SK-N-MC (cell line): ENCODE measurements at regions not wholly inside any gene's neighbourhood (a gene's known extent, or its start where the extent isn't known, plus 50 kb on each side); places are given as distances from the start of the nearest gene placed in this dataset.

Source experiments
- DNase-seq: peaks from one replicate; pipeline ENCODE4 v3.0.0-alpha.2; 2011; ENCODE audit warnings: low read depth, low spot score
- H3K27ac ChIP-seq: fragments of 200-600 bp; sonication (generic); 2 replicates; pipeline ENCODE4 v1.5.1; 2016; ENCODE audit warnings: mixed run types
- H3K36me3 ChIP-seq: fragments of 200-600 bp; sonication (generic); 2 replicates; pipeline ENCODE4 v1.6.1; 2017; ENCODE audit warnings: antibody characterized with exemption, low read length, mixed read lengths; ENCODE audit not compliant: insufficient read depth
- H3K4me3 ChIP-seq: fragments of 200-600 bp; sonication (generic); 2 replicates; pipeline ENCODE4 v1.5.1; 2016
- H3K9ac ChIP-seq: fragments of 200-600 bp; sonication (generic); 2 replicates; pipeline ENCODE4 v1.8.0; 2017; ENCODE audit warnings: mixed run types, mixed read lengths; ENCODE audit not compliant: insufficient read length
- H3K9me3 ChIP-seq: fragments of 200-600 bp; sonication (generic); 2 replicates; pipeline ENCODE4 v1.6.1; 2017; ENCODE audit warnings: low read depth, mild to moderate bottlenecking, antibody characterized with exemption, low read length, moderate library complexity, mixed read lengths
- EZH2 ChIP-seq: fragments of 200-600 bp; sonication (generic); IDR thresholded peaks from one replicate; pipeline ENCODE4 v1.6.1; 2017; ENCODE audit warnings: antibody characterized with exemption
- FOXP2 ChIP-seq: optimal IDR thresholded peaks from 2 replicates; pipeline ENCODE3; 2011; ENCODE audit warnings: mild to moderate bottlenecking, moderate library complexity; ENCODE audit not compliant: insufficient read depth; ENCODE audit errors: extremely low read length, control extremely low read depth
- POLR2AphosphoS5 ChIP-seq: IDR thresholded peaks from 2 replicates; pipeline ENCODE4 v1.6.1; 2012; ENCODE audit warnings: mild to moderate bottlenecking, low read depth, low read length, borderline replicate concordance

DNA sequence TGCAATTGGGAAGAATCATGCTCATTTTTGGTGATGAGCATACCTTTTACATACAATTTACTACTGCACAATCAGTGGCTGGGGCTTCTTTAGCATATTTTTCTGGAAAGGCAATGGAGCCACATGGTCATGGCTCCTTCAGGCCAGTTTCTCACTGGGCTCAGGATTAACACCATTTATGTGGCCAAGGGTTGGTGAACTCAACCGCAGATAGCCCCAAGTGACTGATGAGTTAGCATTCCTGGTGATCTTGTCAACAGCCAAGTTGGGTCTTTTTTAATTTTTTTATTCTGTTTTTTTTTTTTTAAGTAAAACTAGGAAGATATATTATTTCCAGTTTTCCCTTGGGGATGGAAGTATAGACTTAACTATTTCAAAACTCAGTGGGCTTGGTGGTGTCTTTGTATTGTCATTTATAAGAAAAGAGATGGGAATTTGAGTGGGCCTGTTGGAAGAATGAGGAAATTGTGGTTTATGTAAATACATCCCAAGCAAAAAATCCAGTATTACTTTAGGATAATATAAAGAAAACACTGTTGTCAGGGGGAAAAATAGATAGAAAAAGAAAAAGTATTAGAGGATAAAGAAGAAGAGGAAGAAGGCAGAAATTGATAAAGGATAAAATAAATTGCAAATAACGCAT lies 397.4 kb downstream of the MAFB start:
- TF ChIP-seq FOXP2, result no peak
- no peak for TF ChIP-seq EZH2
- no peak for TF ChIP-seq POLR2AphosphoS5
- DNase-seq, result no peak
- Histone ChIP-seq H3K9ac (no peak overlapping the region), H3K36me3 (no peaks in the 10 kb centered on the region), H3K27ac (no peak overlapping the region), H3K9me3 (no peaks in the 10 kb centered on the region), H3K4me3 (no peak overlapping the region)

- no peaks in the 10 kb centered on the region for H3K9me3 ChIP-seq
- H3K27ac ChIP-seq, result no peak overlapping the region
- no peak for DNase-seq
- H3K36me3 ChIP-seq, result no peaks in the 10 kb centered on the region
- H3K9ac ChIP-seq, result no peak overlapping the region
- TF ChIP-seq EZH2 (no peak), POLR2AphosphoS5 (no peak), FOXP2 (no peak)
- no peak overlapping the region for H3K4me3 ChIP-seq
Observed at GRCh38 chr20:40287683-40288082, 401.4 kb downstream of the MAFB start.

- no peak for DNase-seq
- H3K27ac ChIP-seq, result no peak overlapping the region
- no peak for TF ChIP-seq POLR2AphosphoS5
- TF ChIP-seq FOXP2, result no peak
- TF ChIP-seq EZH2, result no peak
- no peaks in the 10 kb centered on the region for H3K9me3 ChIP-seq
- H3K36me3 ChIP-seq, result no peaks in the 10 kb centered on the region
- H3K9ac ChIP-seq, result no peak overlapping the region
- no peak overlapping the region for H3K4me3 ChIP-seq
Observed at GRCh38 chr20:40286975-40287531, 402.0 kb downstream of the MAFB start.

- Histone ChIP-seq H3K9ac (no peak overlapping the region), H3K9me3 (no peaks in the 10 kb centered on the region), H3K4me3 (no peak overlapping the region), H3K27ac (no peak overlapping the region), H3K36me3 (no peaks in the 10 kb centered on the region)
- TF ChIP-seq FOXP2, result no peak
- no peak for TF ChIP-seq EZH2
- no peak for DNase-seq
Observed at GRCh38 chr20:40284611-40285010, 404.4 kb downstream of the MAFB start.

DNA sequence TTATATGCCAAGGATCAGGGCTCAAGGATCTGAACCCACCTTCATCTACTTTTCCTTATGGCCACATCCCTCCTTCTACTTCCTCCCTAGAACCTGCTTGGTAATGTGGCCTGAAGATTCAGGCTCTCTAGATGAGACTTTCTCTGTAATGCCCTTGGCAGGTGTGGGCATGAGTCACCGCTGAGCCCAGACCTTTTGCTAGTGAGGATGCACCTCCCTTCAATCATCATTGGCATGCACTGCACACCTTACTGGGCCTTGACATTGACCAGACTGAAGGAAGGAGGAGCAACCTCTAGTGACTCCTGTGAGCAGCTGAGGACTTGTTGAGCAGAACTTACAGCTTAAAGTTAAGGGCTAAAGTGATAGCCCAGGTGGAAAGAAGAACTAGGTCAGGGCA lies 405.3 kb downstream of the MAFB start:
- no peak for DNase-seq
- TF ChIP-seq FOXP2 (no peak), EZH2 (no peak), POLR2AphosphoS5 (no peak)
- H3K4me3 ChIP-seq, result no peak overlapping the region

DNA sequence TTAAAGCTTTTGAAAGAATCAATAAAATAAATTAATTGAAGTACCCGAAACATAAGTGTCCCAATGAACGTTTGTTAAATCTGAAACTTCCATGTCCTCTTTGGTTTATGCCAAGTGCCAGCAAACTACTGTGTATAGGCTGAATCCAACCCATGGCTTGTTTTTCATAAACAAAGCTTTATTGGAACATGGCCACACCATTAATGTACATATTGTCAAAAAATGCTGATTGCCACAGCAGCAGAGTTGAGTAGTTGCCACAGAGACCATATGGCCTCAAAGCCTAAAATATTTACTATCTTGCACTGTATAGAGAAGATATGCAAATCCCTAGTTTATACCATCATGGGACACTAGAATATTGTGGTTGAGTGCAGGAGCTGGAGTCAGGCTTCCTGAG lies 406.1 kb downstream of the MAFB start:
- DNase-seq, result no peak
- H3K9ac ChIP-seq, result no peak overlapping the region
- no peak for TF ChIP-seq POLR2AphosphoS5
- no peak for TF ChIP-seq EZH2
- no peak for TF ChIP-seq FOXP2
- peak overlapping the region; percentile 90 for H3K27ac ChIP-seq
- H3K36me3 ChIP-seq, result no peaks in the 10 kb centered on the region
- H3K9me3 ChIP-seq, result no peaks in the 10 kb centered on the region
- H3K4me3 ChIP-seq, result peak overlapping the region; percentile 7; the same call in 1 of the 2 replicates

More for the DNA sequence above, 405.3 kb downstream of the MAFB start:
- Histone ChIP-seq H3K9ac (no peak overlapping the region), H3K36me3 (no peaks in the 10 kb centered on the region), H3K9me3 (no peaks in the 10 kb centered on the region), H3K27ac (no peak overlapping the region)

GRCh38 chr20:40282541-40282940 lies 406.5 kb downstream of the MAFB start:
- peak overlapping the region; percentile 7; the same call in 1 of the 2 replicates for H3K4me3 ChIP-seq
- DNase-seq, result no peak
- H3K9me3 ChIP-seq, result no peaks in the 10 kb centered on the region
- no peak overlapping the region for H3K9ac ChIP-seq
- H3K27ac ChIP-seq, result peak overlapping the region; percentile 90
- TF ChIP-seq FOXP2 (no peak), POLR2AphosphoS5 (no peak), EZH2 (no peak)
- H3K36me3 ChIP-seq, result no peaks in the 10 kb centered on the region

DNA sequence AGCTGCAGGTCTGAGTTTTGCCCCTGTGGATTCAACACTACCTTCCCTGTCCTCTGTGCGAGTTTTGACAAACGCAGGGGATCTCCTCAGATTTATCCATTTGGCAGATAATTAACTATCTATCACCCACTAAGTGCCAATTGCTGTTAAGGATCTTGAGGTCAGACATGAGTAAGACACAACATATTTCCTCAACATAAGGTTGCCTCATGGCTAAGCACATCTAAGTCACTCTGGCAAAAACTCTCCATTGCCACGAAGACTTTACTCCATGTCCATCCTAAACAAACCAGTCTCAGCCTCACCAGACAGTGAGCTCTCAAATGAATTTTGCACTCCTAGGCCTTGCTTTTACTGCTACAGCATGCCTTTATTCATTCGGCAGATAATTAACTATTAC lies 408.4 kb downstream of the MAFB start:
- TF ChIP-seq EZH2, result no peak
- no peak for TF ChIP-seq POLR2AphosphoS5
- no peak for TF ChIP-seq FOXP2

GRCh38 chr20:40279390-40279789 lies 409.6 kb downstream of the MAFB start:
- peak overlapping the region; percentile 97 for H3K27ac ChIP-seq
- peak; percentile 91 for DNase-seq

More for the DNA sequence above, 408.4 kb downstream of the MAFB start:
- Histone ChIP-seq H3K4me3 (no peak overlapping the region), H3K9me3 (no peaks in the 10 kb centered on the region), H3K36me3 (no peaks in the 10 kb centered on the region), H3K9ac (no peak overlapping the region), H3K27ac (peak overlapping the region; percentile 97)
- DNase-seq, result no peak

More at GRCh38 chr20:40279390-40279789, 409.6 kb downstream of the MAFB start:
- Histone ChIP-seq H3K9ac (peak overlapping the region; percentile 69), H3K36me3 (no peaks in the 10 kb centered on the region), H3K4me3 (peak overlapping the region; percentile 22; the same call in 1 of the 2 replicates), H3K9me3 (no peaks in the 10 kb centered on the region)
- TF ChIP-seq FOXP2 (no peak), POLR2AphosphoS5 (peak; percentile 49; the same call in 1 of the 2 replicates)
